HFFc6 (cell line): ENCODE measurements at regions not wholly inside any gene's neighbourhood (a gene's known extent, or its start where the extent isn't known, plus 50 kb on each side); places are given as distances from the start of the nearest gene placed in this dataset.

Experiments
- DNase-seq: peaks from one replicate; pipeline ENCODE4 v3.0.0-alpha.2; 2018
- H3K27ac Mint-ChIP-seq: 2 replicates; pipeline ENCODE4 v1.8.0; 2020; ENCODE audit warnings: mild to moderate bottlenecking, mixed read lengths
- H3K27me3 Mint-ChIP-seq: 2 replicates; pipeline ENCODE4 v1.8.0; 2021; ENCODE audit warnings: mild to moderate bottlenecking, moderate library complexity, mixed read lengths; ENCODE audit not compliant: insufficient read depth
- H3K36me3 Mint-ChIP-seq: 2 replicates; pipeline ENCODE4 v1.8.0; 2021; ENCODE audit warnings: low read depth, mixed read lengths
- H3K4me1 Mint-ChIP-seq: 2 replicates; pipeline ENCODE4 v1.8.0; 2020; ENCODE audit warnings: low read depth, mixed read lengths
- H3K4me3 Mint-ChIP-seq: 2 replicates; pipeline ENCODE4 v1.8.0; 2020; ENCODE audit warnings: mild to moderate bottlenecking, moderate library complexity, mixed read lengths
- H3K9me3 Mint-ChIP-seq: 2 replicates; pipeline ENCODE4 v1.8.0; 2020; ENCODE audit warnings: mild to moderate bottlenecking, mixed read lengths
- CTCF ChIP-seq: fragments of 200-600 bp; sonication (generic); IDR thresholded peaks from 2 replicates; pipeline ENCODE4 v1.5.0; 2021; ENCODE audit warnings: antibody characterized with exemption, mild to moderate bottlenecking

- H3K27me3 Mint-ChIP-seq, result peaks cover 15% of the 10 kb centered on the region; the same call in 1 of the 2 replicates
- DNase-seq, result no peak
- H3K36me3 Mint-ChIP-seq, result no peaks in the 10 kb centered on the region
- H3K4me1 Mint-ChIP-seq, result no peaks in the 10 kb centered on the region
- TF ChIP-seq CTCF, result no peak
- no peaks in the 10 kb centered on the region for H3K9me3 Mint-ChIP-seq
- H3K4me3 Mint-ChIP-seq, result no peak overlapping the region
- no peak overlapping the region for H3K27ac Mint-ChIP-seq
Observed at GRCh38 chr16:80210787-80211186, 330.0 kb upstream of the DYNLRB2 start.

- TF ChIP-seq CTCF, result no peak
- Mint-ChIP-seq H3K9me3 (no peaks in the 10 kb centered on the region), H3K4me3 (no peak overlapping the region), H3K36me3 (no peaks in the 10 kb centered on the region), H3K27me3 (peaks cover 18% of the 10 kb centered on the region), H3K27ac (no peak overlapping the region), H3K4me1 (no peaks in the 10 kb centered on the region)
- no peak for DNase-seq
Observed at GRCh38 chr16:80208743-80209142, 332.1 kb upstream of the DYNLRB2 start.

- Mint-ChIP-seq H3K27ac (no peak overlapping the region), H3K27me3 (peaks cover 12% of the 10 kb centered on the region), H3K9me3 (no peaks in the 10 kb centered on the region), H3K4me3 (no peak overlapping the region), H3K36me3 (no peaks in the 10 kb centered on the region), H3K4me1 (no peaks in the 10 kb centered on the region)
- TF ChIP-seq CTCF, result no peak
- no peak for DNase-seq
Observed at GRCh38 chr16:80208015-80208414, 332.8 kb upstream of the DYNLRB2 start.

- Mint-ChIP-seq H3K27me3 (peaks cover 7% of the 10 kb centered on the region), H3K27ac (no peak overlapping the region), H3K9me3 (no peaks in the 10 kb centered on the region), H3K4me3 (no peak overlapping the region), H3K4me1 (peaks cover 18% of the 10 kb centered on the region), H3K36me3 (no peaks in the 10 kb centered on the region; the same call in 1 of the 2 replicates)
- TF ChIP-seq CTCF, result no peak
- DNase-seq, result no peak
Observed at GRCh38 chr16:80203821-80204220, 337.0 kb upstream of the DYNLRB2 start.

GRCh38 chr16:80202831-80203413 is 337.9 kb upstream of the DYNLRB2 start:
- H3K4me1 Mint-ChIP-seq, result peaks cover 27% of the 10 kb centered on the region
- no peak overlapping the region for H3K27ac Mint-ChIP-seq
- H3K9me3 Mint-ChIP-seq, result no peaks in the 10 kb centered on the region
- peaks cover 7% of the 10 kb centered on the region for H3K27me3 Mint-ChIP-seq
- no peak for TF ChIP-seq CTCF
- DNase-seq, result no peak
- H3K36me3 Mint-ChIP-seq, result no peaks in the 10 kb centered on the region; the same call in 1 of the 2 replicates
- no peak overlapping the region for H3K4me3 Mint-ChIP-seq
